Mucosa of rectum (tissue), 2 donors: ENCODE measurements at regions not wholly inside any gene's neighbourhood (a gene's known extent, or its start where the extent isn't known, plus 50 kb on each side); places are given as distances from the start of the nearest gene placed in this dataset.

ENCODE experiments used
- H3K27ac ChIP-seq, 2 donors: one replicate each; pipeline ENCODE4 v1.7.0; 2013; ENCODE audit warnings: inconsistent platforms in 2 of 2, low read depth in 2 of 2, low read length in 2 of 2
- H3K27me3 ChIP-seq, 2 donors: one replicate each; pipeline ENCODE4 v1.7.0; 2013; ENCODE audit warnings: low read length in 2 of 2; ENCODE audit not compliant: control insufficient read depth in 2 of 2, insufficient read depth in 2 of 2
- H3K36me3 ChIP-seq, 2 donors: one replicate each; pipeline ENCODE4 v1.7.0; 2013; ENCODE audit warnings: low read length in 2 of 2; ENCODE audit not compliant: control insufficient read depth in 2 of 2, insufficient read depth in 2 of 2
- H3K4me1 ChIP-seq, 2 donors: one replicate each; pipeline ENCODE4 v1.7.0; 2013; ENCODE audit warnings: low read length in 2 of 2, mild to moderate bottlenecking in 1 of 2; ENCODE audit not compliant: control insufficient read depth in 2 of 2, insufficient read depth in 2 of 2
- H3K4me3 ChIP-seq, 2 donors: one replicate each; pipeline ENCODE4 v1.7.0; 2013; ENCODE audit warnings: low read length in 2 of 2
- H3K9ac ChIP-seq, 2 donors: one replicate each; pipeline ENCODE4 v1.7.0; 2013; ENCODE audit warnings: low read length in 2 of 2, low read depth in 1 of 2, mild to moderate bottlenecking in 1 of 2
- H3K9me3 ChIP-seq, 2 donors: one replicate each; pipeline ENCODE4 v1.7.0; 2013; ENCODE audit warnings: low read length in 2 of 2; ENCODE audit not compliant: control insufficient read depth in 2 of 2
- donor health status: healthy.
- donor health status: Normal muscosa, but diverticular disease.

DNA sequence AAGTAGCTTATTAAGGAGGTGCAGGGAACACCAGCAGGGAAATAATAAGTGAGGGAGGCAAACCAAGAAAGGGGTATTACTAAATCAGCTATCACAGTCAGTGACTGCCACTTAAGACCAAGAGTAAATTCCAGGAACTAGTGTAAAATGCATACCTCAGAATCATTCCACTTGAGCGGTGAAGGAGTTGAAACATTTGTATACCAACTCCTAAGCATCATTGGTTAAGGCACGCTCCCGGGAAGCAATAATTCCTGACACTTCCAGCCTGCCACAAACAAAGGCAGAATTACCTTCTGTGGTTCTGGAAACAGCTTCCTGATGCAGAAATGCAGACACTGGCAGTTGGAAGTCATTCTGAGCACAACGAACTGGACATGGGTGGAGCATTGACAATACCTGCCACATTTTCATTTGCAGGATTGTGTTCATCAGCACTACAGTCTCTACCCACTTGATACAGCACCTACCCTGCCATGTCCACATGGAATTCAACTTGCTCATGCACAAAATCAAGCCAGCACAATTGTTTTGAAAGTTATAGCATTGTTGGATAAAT is 82.1 kb downstream of the PPP1R2C start:
- Histone ChIP-seq H3K4me3 (no peak overlapping the region), H3K27ac (peak overlapping the region; percentile 4 to 40), H3K9me3 (no peaks in the 10 kb centered on the region), H3K9ac (no peak overlapping the region), H3K27me3 (peaks cover 0 to 5% of the 10 kb centered on the region in 2 donors), H3K36me3 (no peaks in the 10 kb centered on the region), H3K4me1 (peaks cover 4 to 6% of the 10 kb centered on the region in 2 donors)

DNA sequence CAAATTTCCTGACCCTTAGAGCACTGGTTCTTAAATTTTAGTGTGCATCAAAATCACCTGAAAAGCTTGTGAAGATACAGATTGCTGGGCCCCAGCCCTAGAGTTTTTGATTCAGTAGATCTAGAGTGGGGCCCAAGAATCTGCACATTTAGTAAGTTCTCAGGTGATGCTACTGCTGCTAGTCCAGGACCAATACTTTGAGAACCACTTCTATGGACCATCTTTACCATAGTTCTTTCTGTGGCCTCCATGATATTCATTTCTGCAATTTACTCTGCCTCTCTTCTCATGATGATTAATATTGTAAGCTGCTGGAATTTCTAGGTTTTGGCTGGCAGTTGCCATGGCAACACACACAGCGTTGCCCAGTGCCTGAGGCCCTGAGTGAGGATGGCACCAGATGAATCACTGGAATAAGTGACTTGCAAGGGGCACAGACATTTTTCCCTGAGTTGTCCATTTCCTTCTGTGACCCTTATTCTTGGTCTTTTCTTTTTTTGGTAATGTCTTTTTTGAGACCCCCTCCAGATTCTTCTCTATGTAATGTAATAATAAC is 83.6 kb downstream of the PPP1R2C start:
- no peak overlapping the region for H3K4me3 ChIP-seq
- H3K36me3 ChIP-seq, result no peaks in the 10 kb centered on the region
- H3K27me3 ChIP-seq, result peaks cover 0 to 5% of the 10 kb centered on the region in 2 donors
- H3K9ac ChIP-seq, result no peak overlapping the region
- H3K27ac ChIP-seq, result no peak overlapping the region
- no peaks in the 10 kb centered on the region for H3K9me3 ChIP-seq
- peaks cover 4 to 6% of the 10 kb centered on the region in 2 donors for H3K4me1 ChIP-seq

DNA sequence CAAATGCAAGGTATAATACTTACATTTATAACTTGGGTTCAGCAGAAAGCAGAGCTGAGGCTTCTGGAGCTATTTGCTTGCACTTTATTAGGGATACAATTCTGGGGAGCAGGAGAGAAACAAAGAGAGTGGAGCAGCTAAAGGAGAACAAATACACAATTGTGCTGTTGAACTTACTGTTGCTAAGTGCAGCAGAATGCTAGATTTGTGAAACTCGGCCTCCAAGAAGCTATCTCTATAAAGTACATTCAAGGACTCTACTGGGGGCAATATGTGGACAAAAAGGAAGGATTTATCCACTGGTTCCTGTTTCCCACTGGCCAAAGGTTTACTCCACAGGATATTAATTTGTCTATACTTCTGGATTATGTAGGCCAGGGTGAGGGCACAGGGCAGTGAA is 86.8 kb downstream of the PPP1R2C start:
- Histone ChIP-seq H3K4me3 (no peak overlapping the region), H3K27ac (no peak overlapping the region), H3K9me3 (no peaks in the 10 kb centered on the region), H3K9ac (no peak overlapping the region), H3K4me1 (peaks cover under 1 to 2% of the 10 kb centered on the region in 2 donors), H3K36me3 (no peaks in the 10 kb centered on the region), H3K27me3 (no peaks in the 10 kb centered on the region)

DNA sequence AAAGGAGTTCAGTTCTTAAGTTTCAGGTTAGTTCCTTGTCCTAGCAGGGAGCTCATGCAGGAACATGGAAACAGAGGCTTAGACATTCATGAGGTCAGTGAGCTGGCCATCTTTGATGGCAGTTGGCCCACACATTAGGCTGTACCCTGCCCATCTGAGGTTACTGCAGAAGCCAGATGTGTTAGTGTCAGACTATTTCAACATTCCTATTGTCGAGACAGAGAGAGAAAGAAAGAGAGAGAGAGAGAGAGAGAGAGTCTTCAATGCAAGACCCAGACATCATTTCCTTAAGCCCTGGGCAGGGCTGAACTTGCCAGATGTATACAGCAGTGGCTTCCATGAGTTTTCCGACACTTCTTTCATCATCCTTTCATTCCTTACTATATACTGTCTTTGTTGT is 91.3 kb downstream of the PPP1R2C start:
- Histone ChIP-seq H3K9me3 (no peaks in the 10 kb centered on the region), H3K36me3 (no peaks in the 10 kb centered on the region), H3K27ac (no peak overlapping the region), H3K4me1 (no peaks in the 10 kb centered on the region), H3K4me3 (no peak overlapping the region), H3K9ac (no peak overlapping the region), H3K27me3 (no peaks in the 10 kb centered on the region)

DNA sequence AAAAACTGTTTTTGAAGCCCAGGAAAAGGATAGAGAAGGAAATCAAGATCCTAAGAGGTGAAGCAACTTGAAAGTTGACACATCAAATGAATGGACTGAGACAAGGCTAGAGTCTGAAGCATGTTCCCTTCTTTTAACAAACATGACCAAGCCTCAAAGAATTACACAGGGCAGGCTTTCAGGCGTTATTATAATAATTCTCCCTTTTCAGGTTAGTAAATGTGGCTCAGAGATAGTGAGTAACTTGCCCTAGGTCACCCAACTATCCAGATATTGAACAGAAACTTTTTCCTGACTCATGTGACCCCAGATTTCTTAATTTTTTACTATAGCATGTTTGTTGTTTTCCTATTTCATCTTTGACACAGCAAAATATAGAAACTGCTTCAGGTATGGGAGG is 91.7 kb downstream of the PPP1R2C start:
- Histone ChIP-seq H3K4me3 (no peak overlapping the region), H3K36me3 (no peaks in the 10 kb centered on the region), H3K4me1 (no peaks in the 10 kb centered on the region), H3K27ac (no peak overlapping the region), H3K9me3 (no peaks in the 10 kb centered on the region), H3K27me3 (no peaks in the 10 kb centered on the region), H3K9ac (no peak overlapping the region)

DNA sequence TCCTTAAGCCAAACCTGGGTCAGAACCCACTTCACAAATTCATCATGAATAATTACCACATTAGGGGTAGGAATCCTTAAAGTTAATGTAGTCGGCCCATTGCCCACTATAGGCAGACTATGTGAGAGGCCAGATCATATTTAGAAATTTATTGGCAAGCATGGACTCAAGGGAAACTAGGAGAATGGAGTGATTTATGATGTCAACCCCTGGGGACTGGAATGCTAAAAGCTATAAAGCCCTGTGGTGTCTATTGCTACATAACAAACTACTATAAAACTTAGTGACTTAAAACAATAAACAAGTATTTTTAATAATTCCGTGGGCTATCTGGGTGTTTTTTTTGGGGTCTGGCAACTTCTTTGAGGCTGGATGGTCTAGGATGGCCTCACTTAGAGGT is 93.9 kb downstream of the PPP1R2C start:
- Histone ChIP-seq H3K9ac (no peak overlapping the region), H3K36me3 (no peaks in the 10 kb centered on the region), H3K27ac (no peak overlapping the region), H3K4me3 (no peak overlapping the region), H3K27me3 (no peaks in the 10 kb centered on the region), H3K9me3 (no peaks in the 10 kb centered on the region), H3K4me1 (no peaks in the 10 kb centered on the region)

DNA sequence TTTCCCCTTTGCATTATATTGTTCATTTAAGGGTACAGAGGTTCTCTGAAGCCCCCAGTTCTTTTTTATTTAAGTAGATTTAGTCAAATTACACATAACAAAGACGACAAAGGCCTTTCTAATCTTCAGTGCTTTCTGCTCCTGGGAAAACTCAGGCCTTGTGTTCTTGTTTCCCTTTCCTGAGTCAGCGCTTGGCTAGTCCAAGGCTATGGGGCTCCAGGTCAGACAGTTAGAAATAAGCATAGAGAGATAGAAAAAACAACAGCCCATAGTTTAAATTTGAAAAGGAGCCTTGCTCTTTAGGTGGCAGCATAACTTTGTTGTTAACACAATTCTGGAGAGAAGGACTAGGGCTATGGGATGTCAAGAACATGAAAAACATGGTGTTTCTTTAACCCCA is 97.3 kb downstream of the PPP1R2C start:
- Histone ChIP-seq H3K9ac (no peak overlapping the region), H3K27me3 (peaks cover 0 to 3% of the 10 kb centered on the region in 2 donors), H3K4me3 (no peak overlapping the region), H3K4me1 (no peaks in the 10 kb centered on the region), H3K9me3 (no peaks in the 10 kb centered on the region), H3K27ac (no peak overlapping the region), H3K36me3 (no peaks in the 10 kb centered on the region)

DNA sequence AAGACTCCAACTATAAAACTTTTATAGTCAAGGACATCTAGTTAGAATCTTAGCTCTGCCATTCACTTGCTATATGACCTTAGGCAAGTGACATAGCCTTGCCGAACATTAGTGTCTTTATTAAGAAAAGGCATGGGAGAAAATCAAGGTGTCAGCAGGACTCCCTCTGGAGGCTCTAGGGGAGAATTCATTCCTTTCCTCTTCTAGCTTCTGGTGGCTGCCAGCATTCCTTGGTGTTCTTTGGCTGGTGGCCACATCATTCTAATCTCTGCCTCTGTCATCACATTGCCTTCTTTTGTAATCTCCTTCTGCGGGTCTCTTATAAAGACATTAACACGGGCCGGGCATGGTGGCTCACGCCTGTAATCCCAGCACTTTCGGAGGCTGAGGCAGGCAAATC is 99.8 kb downstream of the PPP1R2C start:
- Histone ChIP-seq H3K9ac (no peak overlapping the region), H3K27me3 (peaks cover 0 to 3% of the 10 kb centered on the region in 2 donors), H3K27ac (no peak overlapping the region)

DNA sequence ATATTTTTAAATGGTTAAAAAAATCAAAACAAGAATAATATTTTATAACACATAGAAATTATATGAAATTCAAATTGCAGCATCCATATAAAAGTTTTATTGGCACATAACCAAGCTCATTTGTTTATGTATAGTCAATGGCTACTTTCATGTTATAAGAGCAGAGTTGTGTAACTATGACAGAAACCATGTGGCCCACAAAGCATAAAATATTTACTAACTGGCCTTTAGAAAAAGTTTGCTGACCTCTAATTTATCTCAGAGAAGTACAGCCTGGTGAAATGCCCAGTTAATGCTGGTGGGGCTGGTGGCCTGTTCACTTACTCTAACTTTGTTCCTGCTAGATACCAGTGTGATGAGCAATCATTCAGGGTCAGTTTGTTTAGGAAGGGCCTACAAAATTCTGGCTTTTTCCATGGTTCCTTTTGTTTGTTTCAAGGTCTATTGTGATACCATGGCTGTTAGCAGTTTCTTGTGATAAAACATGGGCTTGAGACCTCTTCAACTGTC is 104.6 kb downstream of the PPP1R2C start:
- Histone ChIP-seq H3K9me3 (peaks cover 0 to 2% of the 10 kb centered on the region in 2 donors), H3K9ac (no peak overlapping the region)

More for the DNA sequence above, 99.8 kb downstream of the PPP1R2C start:
- Histone ChIP-seq H3K9me3 (no peaks in the 10 kb centered on the region), H3K4me3 (no peak overlapping the region), H3K36me3 (no peaks in the 10 kb centered on the region), H3K4me1 (no peaks in the 10 kb centered on the region)

DNA sequence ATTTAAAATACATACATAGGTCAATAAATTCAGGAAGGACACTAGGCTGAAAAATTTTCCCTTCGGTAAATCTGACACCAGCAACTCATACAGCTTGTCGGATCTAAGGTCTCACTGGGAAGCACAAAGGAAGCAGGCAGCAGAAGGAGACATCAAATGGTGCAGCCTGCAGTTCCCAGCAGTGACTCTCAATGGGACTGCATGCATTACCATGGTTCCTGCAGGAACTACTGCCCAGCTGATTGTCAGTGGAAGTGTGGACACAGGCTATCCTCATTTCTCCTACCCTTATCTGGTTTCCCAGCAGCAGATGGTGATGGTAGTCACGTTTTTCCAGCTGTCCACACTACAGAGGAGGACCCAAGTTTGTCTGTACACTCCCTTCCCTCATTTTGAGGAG is 113.3 kb downstream of the PPP1R2C start:
- Histone ChIP-seq H3K36me3 (no peaks in the 10 kb centered on the region), H3K4me1 (no peaks in the 10 kb centered on the region), H3K9ac (no peak overlapping the region), H3K4me3 (no peak overlapping the region), H3K27ac (no peak overlapping the region), H3K9me3 (peaks cover 0 to 1% of the 10 kb centered on the region in 2 donors), H3K27me3 (peaks cover 0 to 3% of the 10 kb centered on the region in 2 donors)

More for the DNA sequence above, 104.6 kb downstream of the PPP1R2C start:
- Histone ChIP-seq H3K36me3 (no peaks in the 10 kb centered on the region), H3K27me3 (peaks cover 0 to 3% of the 10 kb centered on the region in 2 donors), H3K4me1 (no peaks in the 10 kb centered on the region), H3K27ac (no peak overlapping the region), H3K4me3 (no peak overlapping the region)
